H1 (cell line): ENCODE measurements at regions not wholly inside any gene's neighbourhood (a gene's known extent, or its start where the extent isn't known, plus 50 kb on each side); places are given as distances from the start of the nearest gene placed in this dataset.

ENCODE experiments used
- CTCF ChIA-PET: fragments of 300-600 bp; sonication (Branson Sonifier 250); formaldehyde crosslinking; loops from one replicate; lab custom pipeline; 2021; ENCODE audit not compliant: partially characterized antibody; lab: Charles Lee
- POLR2A ChIA-PET: fragments of 300-600 bp; sonication (Branson Sonifier 250); formaldehyde crosslinking; loops from one replicate; lab custom pipeline; 2021; ENCODE audit warnings: inconsistent platforms; ENCODE audit not compliant: partially characterized antibody; lab: Charles Lee
- DNase-seq, 2 experiments: peaks; one replicate each; pipeline versions ENCODE4 v3.0.0 to v3.0.0-alpha.2; 2010 to 2022; ENCODE audit warnings: low spot score in 2 of 2, low read depth in 1 of 2, mixed read lengths in 1 of 2
- FAIRE-seq: peaks from 2 replicates; lab custom pipeline; 2011; peaks lifted over from hg19 to GRCh38; lab: Jason Lieb, UNC
- H2AFZ ChIP-seq: 2 replicates; pipeline ENCODE4 v1.8.1; 2012; ENCODE audit warnings: low read length, inconsistent platforms
- H2AK5ac ChIP-seq: 2 replicates; pipeline ENCODE4 v1.6.1; 2013; ENCODE audit warnings: low read depth, low read length
- H2BK120ac ChIP-seq: replicated peaks from 2 replicates; pipeline ENCODE3; 2013; ENCODE audit warnings: low read depth, low read length, inconsistent platforms
- H2BK12ac ChIP-seq: 2 replicates; pipeline ENCODE4 v1.6.1; 2013; ENCODE audit warnings: low read depth, low read length
- H2BK15ac ChIP-seq: 2 replicates; pipeline ENCODE4 v1.6.1; 2013; ENCODE audit warnings: low read length
- H2BK20ac ChIP-seq: 2 replicates; pipeline ENCODE4 v1.6.1; 2013; ENCODE audit warnings: low read length
- H2BK5ac ChIP-seq: 2 replicates; pipeline ENCODE4 v1.6.1; 2013; ENCODE audit warnings: low read depth, low read length
- H3K14ac ChIP-seq: 2 replicates; pipeline ENCODE4 v1.6.1; 2013; ENCODE audit warnings: inconsistent platforms; ENCODE audit not compliant: insufficient read length
- H3K18ac ChIP-seq: 2 replicates; pipeline ENCODE4 v1.6.1; 2013; ENCODE audit warnings: low read length; ENCODE audit errors: extremely low read depth
- H3K23ac ChIP-seq: 2 replicates; pipeline ENCODE4 v1.6.1; 2013; ENCODE audit warnings: inconsistent platforms; ENCODE audit not compliant: insufficient read length
- H3K23me2 ChIP-seq: 2 replicates; pipeline ENCODE4 v1.6.1; 2013; ENCODE audit warnings: low read depth, low read length
- H3K27ac ChIP-seq: 2 replicates; pipeline ENCODE4 v1.6.1; 2011; ENCODE audit warnings: low read depth, low read length, inconsistent platforms
- H3K27me3 ChIP-seq, 4 experiments: replicated peaks in 1 of 4; 1 replicate in 1 of 4; 2 replicates in 3 of 4; pipeline versions ENCODE4 v1.6.1 to v1.8.1; 2011 to 2013; ENCODE audit warnings: low read length in 3 of 4, mild to moderate bottlenecking in 3 of 4, inconsistent platforms in 2 of 4, mixed read lengths in 2 of 4, moderate library complexity in 1 of 4; ENCODE audit not compliant: control insufficient read depth in 3 of 4, insufficient read depth in 3 of 4; ENCODE audit errors: extremely low read depth in 1 of 4
- H3K36me3 ChIP-seq, 4 experiments: 2 replicates each; pipeline versions ENCODE4 v1.6.1 to v1.8.1; 2011 to 2013; ENCODE audit warnings: mild to moderate bottlenecking in 4 of 4, low read length in 3 of 4, moderate library complexity in 2 of 4, control low read depth in 1 of 4, inconsistent platforms in 1 of 4; ENCODE audit not compliant: insufficient read depth in 4 of 4, control insufficient read depth in 2 of 4
- H3K4ac ChIP-seq: replicated peaks from 2 replicates; pipeline ENCODE3; 2013; ENCODE audit warnings: low read length, low read depth, mixed read lengths, inconsistent platforms; ENCODE audit not compliant: insufficient read length
- H3K4me1 ChIP-seq, 4 experiments: replicated peaks in 1 of 4; 1 replicate in 1 of 4; 2 replicates in 3 of 4; pipeline versions ENCODE4 v1.6.1 to v1.8.1; 2011 to 2013; ENCODE audit warnings: low read length in 3 of 4, inconsistent platforms in 2 of 4, mixed read lengths in 1 of 4; ENCODE audit not compliant: insufficient read depth in 4 of 4, control insufficient read depth in 3 of 4
- H3K4me2 ChIP-seq, 2 experiments: 2 replicates each; pipeline versions ENCODE4 v1.6.1 to v1.8.1; 2011 to 2013; ENCODE audit warnings: low read depth in 2 of 2, low read length in 2 of 2, control low read depth in 1 of 2, inconsistent platforms in 1 of 2, mild to moderate bottlenecking in 1 of 2; ENCODE audit not compliant: insufficient read depth in 1 of 2
- H3K4me3 ChIP-seq, 4 experiments: fragments of 200-600, 300-600 bp in 1 of 4; sonication (generic), shearing (Covaris generic), sonication (Bioruptor Twin) in 1 of 4; 2 replicates each; pipeline versions ENCODE4 v1.5.1 to v1.8.1; 2011 to 2016; ENCODE audit warnings: low read length in 4 of 4, low read depth in 3 of 4, control low read depth in 2 of 4, inconsistent platforms in 2 of 4, mild to moderate bottlenecking in 2 of 4, mixed read lengths in 1 of 4, moderate library complexity in 1 of 4; ENCODE audit not compliant: insufficient read depth in 2 of 4; ENCODE audit errors: extremely low read depth in 1 of 4
- H3K56ac ChIP-seq: replicated peaks from 2 replicates; pipeline ENCODE3; 2013; ENCODE audit warnings: low read depth, mild to moderate bottlenecking, mixed read lengths, low read length, inconsistent platforms; ENCODE audit not compliant: insufficient read length
- H3K79me1 ChIP-seq: 2 replicates; pipeline ENCODE4 v1.6.1; 2013; ENCODE audit warnings: low read depth, low read length, control low read depth
- H3K79me2 ChIP-seq, 2 experiments: 2 replicates each; pipeline versions ENCODE4 v1.6.1 to v1.8.1; 2012 to 2013; ENCODE audit warnings: low read length in 2 of 2, mild to moderate bottlenecking in 2 of 2, inconsistent platforms in 1 of 2; ENCODE audit not compliant: insufficient read depth in 2 of 2, control insufficient read depth in 1 of 2
- H3K9ac ChIP-seq, 4 experiments: replicated peaks in 1 of 4; 1 replicate in 1 of 4; 2 replicates in 3 of 4; pipeline versions ENCODE4 v1.6.1 to v1.8.1; 2011 to 2013; ENCODE audit warnings: low read depth in 3 of 4, low read length in 3 of 4, control low read depth in 2 of 4, mild to moderate bottlenecking in 2 of 4, moderate library complexity in 2 of 4, inconsistent platforms in 1 of 4; ENCODE audit errors: extremely low read depth in 1 of 4
- H3K9me3 ChIP-seq, 2 experiments: 2 replicates each; pipeline versions ENCODE4 v1.6.1 to v1.8.1; 2012 to 2013; ENCODE audit warnings: mild to moderate bottlenecking in 2 of 2, moderate library complexity in 2 of 2, control low read depth in 1 of 2, inconsistent platforms in 1 of 2, low read depth in 1 of 2, low read length in 1 of 2, mixed read lengths in 1 of 2; ENCODE audit not compliant: insufficient read depth in 2 of 2
- H4K20me1 ChIP-seq, 2 experiments: replicated peaks in 1 of 2; 2 replicates each; pipeline versions ENCODE3 to v1.8.1; 2011 to 2013; ENCODE audit warnings: inconsistent platforms in 2 of 2, low read length in 2 of 2, mild to moderate bottlenecking in 1 of 2; ENCODE audit not compliant: insufficient read depth in 2 of 2, control insufficient read depth in 1 of 2
- H4K5ac ChIP-seq: 2 replicates; pipeline ENCODE4 v1.6.1; 2013; ENCODE audit warnings: low read length, low read depth, mixed read lengths, inconsistent platforms; ENCODE audit not compliant: insufficient read length
- H4K8ac ChIP-seq: 2 replicates; pipeline ENCODE4 v1.8.0; 2013; ENCODE audit warnings: mild to moderate bottlenecking, moderate library complexity, low read length, inconsistent platforms; ENCODE audit not compliant: insufficient read depth; ENCODE audit errors: extremely low read depth
- H4K91ac ChIP-seq: replicated peaks from 2 replicates; pipeline ENCODE3; 2013; ENCODE audit warnings: low read length, mixed read lengths, inconsistent platforms; ENCODE audit not compliant: insufficient read length
- CBX8 ChIP-seq: fragments of 300-800, 300-1000 bp; sonication (generic); IDR thresholded peaks from 2 replicates; pipeline ENCODE4 v1.7.1; 2016; ENCODE audit warnings: low read depth, low read length, borderline replicate concordance
- CHD2 ChIP-seq: IDR thresholded peaks from 2 replicates; pipeline ENCODE4 v1.6.1; 2012; ENCODE audit warnings: low read length, improper control_type of control experiment
- FOSL1 ChIP-seq: IDR thresholded peaks from 2 replicates; pipeline ENCODE4 v1.6.1; 2011; ENCODE audit warnings: mild to moderate bottlenecking, low read depth, low read length, moderate library complexity; ENCODE audit not compliant: insufficient read depth
- POU5F1 ChIP-seq: IDR thresholded peaks from 2 replicates; pipeline ENCODE4 v1.6.1; 2011; ENCODE audit warnings: low read depth, mild to moderate bottlenecking, low read length, moderate library complexity
- SIN3A ChIP-seq, 2 experiments: IDR thresholded peaks in 1 of 2; conservative IDR thresholded peaks in 1 of 2; 2 replicates each; pipeline ENCODE4 v1.6.1; 2011 to 2012; ENCODE audit warnings: low read length in 2 of 2, improper control_type of control experiment in 1 of 2, low read depth in 1 of 2, mild to moderate bottlenecking in 1 of 2
- SP1 ChIP-seq: IDR thresholded peaks from 2 replicates; pipeline ENCODE4 v1.6.1; 2011; ENCODE audit warnings: low read depth, low read length
- SRF ChIP-seq: IDR thresholded peaks from 2 replicates; pipeline ENCODE4 v1.6.1; 2011; ENCODE audit warnings: mild to moderate bottlenecking, low read depth, low read length, moderate library complexity
- SUZ12 ChIP-seq: fragments of 200-600 bp; sonication (generic); IDR thresholded peaks from 2 replicates; pipeline ENCODE4 v1.6.1; 2012; ENCODE audit warnings: mild to moderate bottlenecking, inconsistent platforms, low read length, moderate library complexity, mixed read lengths
- TAF1 ChIP-seq: IDR thresholded peaks from 2 replicates; pipeline ENCODE4 v1.6.1; 2011; ENCODE audit warnings: mild to moderate bottlenecking, low read depth, low read length
- TAF7 ChIP-seq: optimal IDR thresholded peaks from 2 replicates; pipeline ENCODE3; 2011; ENCODE audit warnings: low read depth, mild to moderate bottlenecking, inconsistent platforms, low read length, moderate library complexity, borderline replicate concordance
- TEAD4 ChIP-seq: IDR thresholded peaks from 2 replicates; pipeline ENCODE4 v1.6.1; 2012; ENCODE audit warnings: low read depth, low read length, inconsistent platforms, mixed read lengths
- WGBS, 2 experiments: shearing (Covaris generic) in 1 of 2; methylation state at CpG; one replicate each; pipeline versions ENCODE4 v1.1.6 to v1.1.7; 2013 to 2015; ENCODE audit warnings: low lambda C conversion rate in 2 of 2, mixed read lengths in 2 of 2, inconsistent platforms in 1 of 2, low coverage in 1 of 2, missing lambda C conversion rate in 1 of 2; ENCODE audit not compliant: insufficient replicate concordance in 2 of 2, insufficient coverage in 1 of 2, insufficient read length in 1 of 2; ENCODE audit errors: extremely low coverage in 1 of 2, missing lambda C conversion rate in 1 of 2; 5-methylcytosine and 5-hydroxymethylcytosine counted together
- TF ChIP-seq, protein P1 (sequence below): IDR thresholded peaks from 2 replicates; pipeline ENCODE4 v1.6.1; 2011; ENCODE audit warnings: low read length, improper control_type of control experiment

DNA sequence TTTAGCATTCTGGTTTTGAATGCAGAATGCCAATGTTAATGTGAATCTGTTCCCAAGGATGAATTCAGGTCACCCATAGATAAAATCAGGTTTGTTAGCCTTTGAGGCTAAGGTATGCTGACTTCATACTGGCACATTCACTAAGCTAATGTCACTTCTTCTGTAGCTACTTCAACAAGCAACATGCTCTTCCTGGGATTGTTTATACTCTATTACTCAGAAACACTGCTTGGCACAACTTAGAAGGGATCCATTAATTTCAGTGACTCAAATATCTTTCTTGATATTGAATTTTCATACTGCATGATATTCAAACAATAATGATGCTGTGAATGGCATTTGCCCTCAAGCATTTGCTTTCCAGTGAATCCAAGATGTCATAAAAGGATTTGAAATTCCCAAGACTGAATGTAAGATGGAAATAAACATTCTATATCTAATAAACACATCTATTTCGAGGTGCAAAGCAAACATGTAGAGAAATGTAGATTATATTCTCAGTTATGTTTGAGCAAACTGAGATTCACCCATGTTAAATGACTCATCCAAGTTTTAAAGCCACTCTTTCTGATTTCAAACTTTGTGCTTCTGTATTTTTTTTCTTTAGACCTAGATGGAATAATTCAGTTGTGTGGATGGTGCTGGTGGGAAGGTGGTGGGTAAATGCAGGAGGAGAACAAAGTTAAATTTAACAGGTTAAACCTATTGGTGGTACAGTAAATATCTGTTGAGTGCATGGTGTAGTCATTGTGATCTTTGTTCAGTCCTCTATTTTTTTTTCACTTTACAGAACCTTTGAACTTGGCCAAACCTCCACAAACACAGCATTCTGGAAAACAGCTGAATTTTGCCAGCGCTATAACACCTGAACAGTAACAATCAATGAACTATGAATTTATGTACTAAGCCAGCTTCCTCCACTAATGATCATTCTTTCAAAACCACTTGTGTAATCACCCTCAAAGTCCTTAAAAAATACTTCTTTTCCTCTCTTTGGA is 162.1 kb upstream of the XIRP2 start:
- CTCF ChIA-PET, result no interaction called here
- DNase-seq, result no peak
- H3K9me3 ChIP-seq, result 0 out of 4 replicates have a peak, but pooled peaks cover 0 to 7% of the 10 kb centered on the region in 2 experiments
- TF ChIP-seq SUZ12 (no peak), TAF1 (no peak), SRF (no peak), CHD2 (no peak), SIN3A (conservative IDR thresholded peaks at IDR 0.05 in 1 of 2, IDR thresholded peaks at IDR 0.05 in 1 of 2; ENCODE audit: low read depth in 1 of 2, low read length in 2 of 2) (no peak), SP1 (no peak), CBX8 (no peak), TAF7 (no peak), FOSL1 (no peak), POU5F1 (no peak), TEAD4 (no peak)
- TF ChIP-seq, protein P1, sequence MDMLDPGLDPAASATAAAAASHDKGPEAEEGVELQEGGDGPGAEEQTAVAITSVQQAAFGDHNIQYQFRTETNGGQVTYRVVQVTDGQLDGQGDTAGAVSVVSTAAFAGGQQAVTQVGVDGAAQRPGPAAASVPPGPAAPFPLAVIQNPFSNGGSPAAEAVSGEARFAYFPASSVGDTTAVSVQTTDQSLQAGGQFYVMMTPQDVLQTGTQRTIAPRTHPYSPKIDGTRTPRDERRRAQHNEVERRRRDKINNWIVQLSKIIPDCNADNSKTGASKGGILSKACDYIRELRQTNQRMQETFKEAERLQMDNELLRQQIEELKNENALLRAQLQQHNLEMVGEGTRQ, result no peak

More for the DNA sequence above, 162.1 kb upstream of the XIRP2 start:
- Histone ChIP-seq H2BK5ac (no peak overlapping the region), H3K36me3 (no peaks in the 10 kb centered on the region), H3K27ac (no peak overlapping the region), H3K23me2 (no peaks in the 10 kb centered on the region), H2BK12ac (no peak overlapping the region), H3K4me3 (no peak overlapping the region), H4K8ac (no peak overlapping the region), H2AK5ac (no peak overlapping the region), H2AFZ (no peak overlapping the region), H2BK20ac (no peak overlapping the region), H3K18ac (no peak overlapping the region), H3K79me2 (no peaks in the 10 kb centered on the region), H4K20me1 (no peaks in the 10 kb centered on the region), H3K4ac (no peak overlapping the region), H3K9ac (no peak overlapping the region), H3K14ac (no peak overlapping the region), H3K56ac (no peak overlapping the region), H3K4me1 (no peaks in the 10 kb centered on the region), H2BK15ac (no peak overlapping the region), H3K23ac (no peak overlapping the region), H3K27me3 (no peaks in the 10 kb centered on the region), H4K91ac (no peak overlapping the region), H4K5ac (no peak overlapping the region), H3K79me1 (no peaks in the 10 kb centered on the region), H2BK120ac (no peak overlapping the region), H3K4me2 (no peak overlapping the region)
- POLR2A ChIA-PET, result no interaction called here
- WGBS, 2 experiments, result 91% methylated on average over 2 of the region's 2 CpGs; no CpG with 5 or more reads in 1 of the 2 experiments
- FAIRE-seq, result no peak
